Testis (tissue), 2 donors: ENCODE measurements at regions not wholly inside any gene's neighbourhood (a gene's known extent, or its start where the extent isn't known, plus 50 kb on each side); places are given as distances from the start of the nearest gene placed in this dataset.

Experiments used
- POLR2A ChIP-seq: fragments of 450-650 bp; IDR thresholded peaks from one replicate; pipeline ENCODE4 v1.6.1; 2017; ENCODE audit warnings: antibody characterized with exemption, mild to moderate bottlenecking, moderate library complexity
- TF ChIP-seq, protein P1 (sequence below), 3 experiments: fragments of 450-650 bp in 2 of 3; fragments of 200-600 bp in 1 of 3; sonication (generic) in 1 of 3; IDR thresholded peaks; one replicate each; pipeline ENCODE4 v1.5.1; 2016 to 2019; ENCODE audit warnings: antibody characterized with exemption in 3 of 3, mild to moderate bottlenecking in 2 of 3, moderate library complexity in 1 of 3

- no peak for TF ChIP-seq POLR2A
- TF ChIP-seq, protein P1, sequence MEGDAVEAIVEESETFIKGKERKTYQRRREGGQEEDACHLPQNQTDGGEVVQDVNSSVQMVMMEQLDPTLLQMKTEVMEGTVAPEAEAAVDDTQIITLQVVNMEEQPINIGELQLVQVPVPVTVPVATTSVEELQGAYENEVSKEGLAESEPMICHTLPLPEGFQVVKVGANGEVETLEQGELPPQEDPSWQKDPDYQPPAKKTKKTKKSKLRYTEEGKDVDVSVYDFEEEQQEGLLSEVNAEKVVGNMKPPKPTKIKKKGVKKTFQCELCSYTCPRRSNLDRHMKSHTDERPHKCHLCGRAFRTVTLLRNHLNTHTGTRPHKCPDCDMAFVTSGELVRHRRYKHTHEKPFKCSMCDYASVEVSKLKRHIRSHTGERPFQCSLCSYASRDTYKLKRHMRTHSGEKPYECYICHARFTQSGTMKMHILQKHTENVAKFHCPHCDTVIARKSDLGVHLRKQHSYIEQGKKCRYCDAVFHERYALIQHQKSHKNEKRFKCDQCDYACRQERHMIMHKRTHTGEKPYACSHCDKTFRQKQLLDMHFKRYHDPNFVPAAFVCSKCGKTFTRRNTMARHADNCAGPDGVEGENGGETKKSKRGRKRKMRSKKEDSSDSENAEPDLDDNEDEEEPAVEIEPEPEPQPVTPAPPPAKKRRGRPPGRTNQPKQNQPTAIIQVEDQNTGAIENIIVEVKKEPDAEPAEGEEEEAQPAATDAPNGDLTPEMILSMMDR (IDR thresholded peaks at IDR 0.05) = no peak
Measured at GRCh38 chr5:117039035-117039434, 464.4 kb upstream of the SEMA6A start.
